ENCODE measurements at regions not wholly inside any gene's neighbourhood (a gene's known extent, or its start where the extent isn't known, plus 50 kb on each side); places are given as distances from the start of the nearest gene placed in this dataset.

- intact Hi-C loops (cut with DNase I) = no loop called here
- Histone ChIP-seq H3K4me3 (no peak overlapping the region), H3K9me3 (no peaks in the 10 kb centered on the region), H3K4me1 (no peaks in the 10 kb centered on the region), H3K27me3 (no peaks in the 10 kb centered on the region), H3K27ac (no peak overlapping the region), H3K36me3 (no peaks in the 10 kb centered on the region)
- DNase-seq = no peak
- WGBS, 2 donors = 90 to 92% methylated on average over 1 of the region's 1 CpG
- TF ChIP-seq POLR2AphosphoS5 (IDR thresholded peaks at IDR 0.05) (no peak), CTCF (IDR thresholded peaks at IDR 0.05) (no peak), EP300 (IDR thresholded peaks at IDR 0.05) (no peak), POLR2A (IDR thresholded peaks at IDR 0.05) (no peak)
Measured at GRCh38 chr2:145741636-145742035, 1221.7 kb upstream of the ZEB2 start.

- intact Hi-C loops (cut with DNase I) = no loop called here
Measured at GRCh38 chr2:145741181-145741580, 1221.3 kb upstream of the ZEB2 start.

GRCh38 chr2:145740302-145740701 lies 1220.4 kb upstream of the ZEB2 start:
- Histone ChIP-seq H3K36me3 (no peaks in the 10 kb centered on the region), H3K4me1 (no peaks in the 10 kb centered on the region), H3K9me3 (no peaks in the 10 kb centered on the region), H3K4me3 (no peak overlapping the region), H3K27me3 (no peaks in the 10 kb centered on the region), H3K27ac (no peak overlapping the region)
- no peak for TF ChIP-seq POLR2A (IDR thresholded peaks at IDR 0.05)
- TF ChIP-seq POLR2AphosphoS5 (IDR thresholded peaks at IDR 0.05) = no peak
- TF ChIP-seq CTCF (IDR thresholded peaks at IDR 0.05) = no peak
- TF ChIP-seq EP300 (IDR thresholded peaks at IDR 0.05) = no peak
- intact Hi-C loops (cut with DNase I) = no loop called here
- DNase-seq = no peak
- 71 to 78% methylated on average over 3 of the region's 3 CpGs for WGBS, 2 donors

More at GRCh38 chr2:145741181-145741580, 1221.3 kb upstream of the ZEB2 start:
- Histone ChIP-seq H3K4me1 (no peaks in the 10 kb centered on the region), H3K36me3 (no peaks in the 10 kb centered on the region), H3K9me3 (no peaks in the 10 kb centered on the region), H3K4me3 (no peak overlapping the region), H3K27ac (no peak overlapping the region), H3K27me3 (no peaks in the 10 kb centered on the region)
- WGBS, 2 donors = 91 to 96% methylated on average over 2 of the region's 2 CpGs
- no peak for DNase-seq
- no peak for TF ChIP-seq CTCF (IDR thresholded peaks at IDR 0.05)
- TF ChIP-seq POLR2AphosphoS5 (IDR thresholded peaks at IDR 0.05) = no peak

GRCh38 chr2:145739681-145740080 lies 1219.8 kb upstream of the ZEB2 start:
- Histone ChIP-seq H3K9me3 (no peaks in the 10 kb centered on the region), H3K27ac (no peak overlapping the region), H3K36me3 (no peaks in the 10 kb centered on the region), H3K4me3 (no peak overlapping the region), H3K27me3 (no peaks in the 10 kb centered on the region), H3K4me1 (no peaks in the 10 kb centered on the region)
- no peak for DNase-seq
- intact Hi-C loops (cut with DNase I) = no loop called here
- no peak for TF ChIP-seq CTCF (IDR thresholded peaks at IDR 0.05)
- TF ChIP-seq POLR2AphosphoS5 (IDR thresholded peaks at IDR 0.05) = no peak
- no peak for TF ChIP-seq EP300 (IDR thresholded peaks at IDR 0.05)
- no peak for TF ChIP-seq POLR2A (IDR thresholded peaks at IDR 0.05)
- WGBS, 2 donors = 70 to 80% methylated on average over 1 of the region's 1 CpG

GRCh38 chr2:145736871-145737270 lies 1217.0 kb upstream of the ZEB2 start:
- Histone ChIP-seq H3K27me3 (no peaks in the 10 kb centered on the region), H3K36me3 (no peaks in the 10 kb centered on the region), H3K9me3 (no peaks in the 10 kb centered on the region), H3K4me3 (no peak overlapping the region), H3K27ac (no peak overlapping the region), H3K4me1 (no peaks in the 10 kb centered on the region)
- no peak for TF ChIP-seq POLR2A (IDR thresholded peaks at IDR 0.05)
- DNase-seq = no peak
- 69 to 87% methylated on average over 1 of the region's 1 CpG for WGBS, 2 donors
- intact Hi-C loops (cut with DNase I) = no loop called here

Measured in sigmoid colon (tissue), 6 donors.